T-helper 2 cell treated with Interferon-gamma antibody and Interleukin-4, amounts not matched to agents 5 μg/mL and 100 μg/mL, for 36 hours (primary cell): ENCODE measurements at regions not wholly inside any gene's neighbourhood (a gene's known extent, or its start where the extent isn't known, plus 50 kb on each side); places are given as distances from the start of the nearest gene placed in this dataset.

Source experiments
- DNase-seq: peaks from one replicate; pipeline ENCODE4 v3.0.0; 2021; ENCODE audit warnings: low spot score
- H3K27ac Mint-ChIP-seq: one replicate; pipeline ENCODE4 v1.8.0; 2021; ENCODE audit warnings: mild to moderate bottlenecking, mixed read lengths
- H3K27me3 Mint-ChIP-seq: one replicate; pipeline ENCODE4 v1.8.0; 2021; ENCODE audit warnings: low read depth, mixed read lengths
- H3K36me3 Mint-ChIP-seq: one replicate; pipeline ENCODE4 v1.8.0; 2021; ENCODE audit warnings: low read depth, mixed read lengths
- H3K4me1 Mint-ChIP-seq: one replicate; pipeline ENCODE4 v1.8.0; 2021; ENCODE audit warnings: low read depth, mixed read lengths
- H3K4me3 Mint-ChIP-seq: one replicate; pipeline ENCODE4 v1.8.0; 2022; ENCODE audit warnings: mild to moderate bottlenecking, moderate library complexity, mixed read lengths
- H3K9me3 Mint-ChIP-seq: one replicate; pipeline ENCODE4 v1.8.0; 2021; ENCODE audit warnings: mixed read lengths

DNA sequence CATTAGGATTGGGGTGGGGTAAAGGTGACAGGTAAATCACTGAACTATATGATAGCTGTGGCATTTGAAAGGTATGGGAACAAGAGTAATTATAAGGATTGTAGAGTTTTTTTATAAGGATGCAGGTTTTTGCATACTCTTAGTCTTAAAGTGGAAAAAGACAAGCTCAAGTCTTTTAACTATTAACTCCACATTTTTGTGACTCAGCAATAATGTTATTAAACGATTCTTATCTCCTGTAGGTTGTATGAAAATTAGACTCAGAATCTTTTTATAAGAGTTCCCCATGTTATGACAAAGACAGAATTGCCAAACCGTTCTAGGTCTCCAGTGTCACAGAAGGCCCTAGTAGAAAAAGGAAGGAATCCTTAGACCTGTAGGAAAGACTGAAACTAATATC lies 49.9 kb upstream of the TTLL7 start:
- Mint-ChIP-seq H3K9me3 (no peaks in the 10 kb centered on the region), H3K4me1 (no peaks in the 10 kb centered on the region), H3K27ac (no peak overlapping the region), H3K36me3 (no peaks in the 10 kb centered on the region), H3K4me3 (no peak overlapping the region), H3K27me3 (peaks cover 2% of the 10 kb centered on the region)
- no peak for DNase-seq
